ENCODE measurements at regions not wholly inside any gene's neighbourhood (a gene's known extent, or its start where the extent isn't known, plus 50 kb on each side); places are given as distances from the start of the nearest gene placed in this dataset.

- TF ChIP-seq CTCF (IDR thresholded peaks at IDR 0.05; ENCODE audit: low read depth, low read length) = no peak
- no peak for TF ChIP-seq EZH2phosphoT487 (IDR thresholded peaks at IDR 0.05; ENCODE audit: low read depth)
- H3K4me2 ChIP-seq (ENCODE audit: low read length) = no peak overlapping the region
- no peaks in the 10 kb centered on the region for H3K36me3 ChIP-seq (replicated peaks; ENCODE audit: low read depth, low read length)
- no peaks in the 10 kb centered on the region for H4K20me1 ChIP-seq (ENCODE audit: insufficient read depth, low read length)
- H3K4me1 ChIP-seq (ENCODE audit: low read length) = no peaks in the 10 kb centered on the region
- no peak overlapping the region for H3K9ac ChIP-seq (ENCODE audit: low read length)
- H3K27ac ChIP-seq (ENCODE audit: low read length) = no peak overlapping the region
- no peak overlapping the region for H3K4me3 ChIP-seq (ENCODE audit: low read length)
- no peak overlapping the region for H2AFZ ChIP-seq (ENCODE audit: low read depth, low read length)
- H3K27me3 ChIP-seq (ENCODE audit: low read depth, low read length) = 0 out of 2 replicates have a peak, but pooled peaks cover 3% of the 10 kb centered on the region
- H3K79me2 ChIP-seq (ENCODE audit: low read length) = no peaks in the 10 kb centered on the region
- no peaks in the 10 kb centered on the region for H3K9me3 ChIP-seq (ENCODE audit: insufficient read depth, low read length)
Measured at GRCh38 chr2:23246992-23247683, 137.8 kb upstream of the KLHL29 start.

- Histone ChIP-seq H3K4me2 (ENCODE audit: low read length) (no peak overlapping the region), H2AFZ (ENCODE audit: low read depth, low read length) (no peak overlapping the region), H3K27ac (ENCODE audit: low read length) (no peak overlapping the region), H3K27me3 (ENCODE audit: low read depth, low read length) (peaks cover 4% of the 10 kb centered on the region; the same call in 1 of the 2 replicates), H3K4me3 (ENCODE audit: low read length) (no peak overlapping the region), H3K36me3 (replicated peaks; ENCODE audit: low read depth, low read length) (no peaks in the 10 kb centered on the region), H3K79me2 (ENCODE audit: low read length) (no peaks in the 10 kb centered on the region), H3K9me3 (ENCODE audit: insufficient read depth, low read length) (no peaks in the 10 kb centered on the region), H3K4me1 (ENCODE audit: low read length) (no peaks in the 10 kb centered on the region), H4K20me1 (ENCODE audit: insufficient read depth, low read length) (no peaks in the 10 kb centered on the region), H3K9ac (ENCODE audit: low read length) (no peak overlapping the region)
- no peak for TF ChIP-seq EZH2phosphoT487 (IDR thresholded peaks at IDR 0.05; ENCODE audit: low read depth)
- no peak for TF ChIP-seq CTCF (IDR thresholded peaks at IDR 0.05; ENCODE audit: low read depth, low read length)
Measured at GRCh38 chr2:23248667-23249066, 136.3 kb upstream of the KLHL29 start.

- H3K79me2 ChIP-seq (ENCODE audit: low read length) = no peaks in the 10 kb centered on the region
- H3K9ac ChIP-seq (ENCODE audit: low read length) = no peak overlapping the region
- no peak overlapping the region for H3K4me2 ChIP-seq (ENCODE audit: low read length)
- no peaks in the 10 kb centered on the region for H3K36me3 ChIP-seq (replicated peaks; ENCODE audit: low read depth, low read length)
- TF ChIP-seq EZH2phosphoT487 (IDR thresholded peaks at IDR 0.05; ENCODE audit: low read depth) (no peak), CTCF (IDR thresholded peaks at IDR 0.05; ENCODE audit: low read depth, low read length) (no peak)
- peaks cover 4% of the 10 kb centered on the region; the same call in 1 of the 2 replicates for H3K27me3 ChIP-seq (ENCODE audit: low read depth, low read length)
- H2AFZ ChIP-seq (ENCODE audit: low read depth, low read length) = no peak overlapping the region
- no peak overlapping the region for H3K4me3 ChIP-seq (ENCODE audit: low read length)
- no peaks in the 10 kb centered on the region for H3K9me3 ChIP-seq (ENCODE audit: insufficient read depth, low read length)
- H3K27ac ChIP-seq (ENCODE audit: low read length) = no peak overlapping the region
- H3K4me1 ChIP-seq (ENCODE audit: low read length) = no peaks in the 10 kb centered on the region
- no peaks in the 10 kb centered on the region for H4K20me1 ChIP-seq (ENCODE audit: insufficient read depth, low read length)
Measured at GRCh38 chr2:23249348-23249747, 135.6 kb upstream of the KLHL29 start.

- Histone ChIP-seq H3K27ac (ENCODE audit: low read length) (no peak overlapping the region), H3K27me3 (ENCODE audit: low read depth, low read length) (peaks cover 4% of the 10 kb centered on the region; the same call in 1 of the 2 replicates), H3K4me2 (ENCODE audit: low read length) (no peak overlapping the region), H3K4me3 (ENCODE audit: low read length) (no peak overlapping the region), H3K36me3 (replicated peaks; ENCODE audit: low read depth, low read length) (no peaks in the 10 kb centered on the region), H3K4me1 (ENCODE audit: low read length) (no peaks in the 10 kb centered on the region), H3K79me2 (ENCODE audit: low read length) (no peaks in the 10 kb centered on the region), H2AFZ (ENCODE audit: low read depth, low read length) (no peak overlapping the region), H3K9ac (ENCODE audit: low read length) (no peak overlapping the region), H4K20me1 (ENCODE audit: insufficient read depth, low read length) (no peaks in the 10 kb centered on the region), H3K9me3 (ENCODE audit: insufficient read depth, low read length) (no peaks in the 10 kb centered on the region)
- TF ChIP-seq EZH2phosphoT487 (IDR thresholded peaks at IDR 0.05; ENCODE audit: low read depth) (no peak), CTCF (IDR thresholded peaks at IDR 0.05; ENCODE audit: low read depth, low read length) (no peak)
Measured at GRCh38 chr2:23250371-23250770, 134.6 kb upstream of the KLHL29 start.
